Loucy (cell line): ENCODE measurements at regions not wholly inside any gene's neighbourhood (a gene's known extent, or its start where the extent isn't known, plus 50 kb on each side); places are given as distances from the start of the nearest gene placed in this dataset.
"Not testable (repeated sequence)": the region's sequence is repeated elsewhere in the genome, so short reads cannot be mapped to it uniquely, and the experiment has no call there.

ENCODE experiments used
- H2AFZ ChIP-seq: fragments of 200-600 bp; sonication (generic); 2 replicates; pipeline ENCODE4 v1.6.0; 2016; ENCODE audit warnings: antibody characterized with exemption, mild to moderate bottlenecking, low read length, moderate library complexity
- H3F3A ChIP-seq: fragments of 200-600 bp; 2 replicates; pipeline ENCODE4 v1.6.0; 2016; ENCODE audit warnings: antibody characterized with exemption, low read depth, mild to moderate bottlenecking
- H3K27me3 ChIP-seq: fragments of 200-600 bp; sonication (generic); 2 replicates; pipeline ENCODE4 v1.6.1; 2014; ENCODE audit warnings: low read length, mild to moderate bottlenecking; ENCODE audit not compliant: insufficient read depth, poor library complexity, severe bottlenecking
- H3K36me3 ChIP-seq: fragments of 200-600 bp; sonication (generic); 2 replicates; pipeline ENCODE4 v1.6.1; 2016; ENCODE audit warnings: low read length; ENCODE audit not compliant: insufficient read depth
- H3K4me1 ChIP-seq: fragments of 200-600 bp; sonication (generic); 2 replicates; pipeline ENCODE4 v1.5.1; 2014; ENCODE audit warnings: low read length, mild to moderate bottlenecking; ENCODE audit not compliant: insufficient read depth, poor library complexity, severe bottlenecking
- H3K4me2 ChIP-seq: fragments of 200-600 bp; sonication (generic); 2 replicates; pipeline ENCODE4 v1.6.0; 2014; ENCODE audit warnings: antibody characterized with exemption, low read length, low read depth, mild to moderate bottlenecking; ENCODE audit not compliant: poor library complexity, severe bottlenecking
- H3K4me3 ChIP-seq: fragments of 200-600 bp; sonication (generic); 2 replicates; pipeline ENCODE4 v1.5.1; 2014; ENCODE audit warnings: low read length, mild to moderate bottlenecking, mixed read lengths; ENCODE audit not compliant: poor library complexity, severe bottlenecking
- H3K79me2 ChIP-seq: fragments of 200-600 bp; sonication (generic); 2 replicates; pipeline ENCODE4 v1.6.1; 2014; ENCODE audit warnings: low read length; ENCODE audit not compliant: insufficient read depth
- H3K9ac ChIP-seq: fragments of 200-600 bp; sonication (generic); 2 replicates; pipeline ENCODE4 v1.6.0; 2014; ENCODE audit warnings: mild to moderate bottlenecking, low read depth, low read length, moderate library complexity; ENCODE audit not compliant: poor library complexity, severe bottlenecking
- H3K9me2 ChIP-seq: fragments of 200-600 bp; sonication (generic); replicated peaks from 2 replicates; pipeline ENCODE4 v1.6.1; 2016; ENCODE audit warnings: low read depth, low read length, mixed read lengths
- H3K9me3 ChIP-seq: fragments of 200-600 bp; sonication (generic); 2 replicates; pipeline ENCODE4 v1.6.1; 2014; ENCODE audit warnings: mild to moderate bottlenecking, antibody characterized with exemption, low read length, low read depth; ENCODE audit not compliant: insufficient read depth
- H4K20me1 ChIP-seq: fragments of 200-600 bp; sonication (generic); 2 replicates; pipeline ENCODE4 v1.6.0; 2014; ENCODE audit warnings: antibody characterized with exemption, low read length, mild to moderate bottlenecking; ENCODE audit not compliant: insufficient read depth, poor library complexity, severe bottlenecking
- CTCF ChIP-seq: fragments of 200-600 bp; sonication (generic); conservative IDR thresholded peaks from 2 replicates; pipeline ENCODE4 v1.5.1; 2014; ENCODE audit warnings: mild to moderate bottlenecking, antibody characterized with exemption, low read length

GRCh38 chr10:42192450-42192849 is 445.9 kb downstream of the ZNF33B start:
- not testable (repeated sequence) for H3K27me3 ChIP-seq, H3K4me2 ChIP-seq, H4K20me1 ChIP-seq, H3K9me2 ChIP-seq, H3K36me3 ChIP-seq, H3K4me1 ChIP-seq, H3K4me3 ChIP-seq, H3K9ac ChIP-seq, H3K9me3 ChIP-seq, H3F3A ChIP-seq, H3K79me2 ChIP-seq, H2AFZ ChIP-seq
- peak; percentile 47 for TF ChIP-seq CTCF

DNA sequence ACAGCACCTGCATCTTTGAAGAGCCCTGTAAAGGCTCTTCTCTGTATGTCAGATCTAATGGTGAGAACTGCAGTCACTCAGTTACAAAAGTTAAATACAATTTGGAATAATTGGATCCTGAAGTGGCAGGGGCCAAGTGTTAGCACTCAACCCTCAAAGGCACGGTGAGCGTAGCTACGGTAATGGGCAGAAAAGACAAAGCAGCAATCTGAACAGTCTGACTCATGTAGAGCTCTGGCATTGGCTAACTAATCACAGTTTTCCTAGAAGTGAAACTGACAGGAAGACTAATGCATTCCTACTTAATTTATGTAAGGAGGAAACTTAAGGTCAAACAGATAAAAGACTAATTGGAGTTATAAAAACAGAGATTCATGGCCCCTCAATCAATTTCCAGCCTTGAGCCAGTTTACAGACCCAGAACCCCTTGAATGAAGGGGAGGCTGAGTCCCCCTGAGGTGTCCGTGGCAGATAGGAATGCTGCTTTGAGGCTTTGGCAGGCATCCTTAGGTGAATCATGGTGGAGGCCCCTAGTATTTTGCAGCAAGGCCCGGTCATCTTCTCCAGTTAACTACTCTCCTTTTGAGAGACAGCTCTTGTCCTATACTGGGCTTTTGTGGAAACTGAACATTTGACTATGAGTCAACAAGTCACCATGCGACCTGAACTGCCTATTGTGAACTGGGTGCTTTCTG is 450.7 kb downstream of the ZNF33B start:
- not testable (repeated sequence) for H3K4me2 ChIP-seq, H3K36me3 ChIP-seq, H3K27me3 ChIP-seq, H3K4me3 ChIP-seq, H3F3A ChIP-seq, H3K79me2 ChIP-seq, H3K9me2 ChIP-seq, H4K20me1 ChIP-seq, H3K4me1 ChIP-seq, H3K9me3 ChIP-seq, H2AFZ ChIP-seq, H3K9ac ChIP-seq

DNA sequence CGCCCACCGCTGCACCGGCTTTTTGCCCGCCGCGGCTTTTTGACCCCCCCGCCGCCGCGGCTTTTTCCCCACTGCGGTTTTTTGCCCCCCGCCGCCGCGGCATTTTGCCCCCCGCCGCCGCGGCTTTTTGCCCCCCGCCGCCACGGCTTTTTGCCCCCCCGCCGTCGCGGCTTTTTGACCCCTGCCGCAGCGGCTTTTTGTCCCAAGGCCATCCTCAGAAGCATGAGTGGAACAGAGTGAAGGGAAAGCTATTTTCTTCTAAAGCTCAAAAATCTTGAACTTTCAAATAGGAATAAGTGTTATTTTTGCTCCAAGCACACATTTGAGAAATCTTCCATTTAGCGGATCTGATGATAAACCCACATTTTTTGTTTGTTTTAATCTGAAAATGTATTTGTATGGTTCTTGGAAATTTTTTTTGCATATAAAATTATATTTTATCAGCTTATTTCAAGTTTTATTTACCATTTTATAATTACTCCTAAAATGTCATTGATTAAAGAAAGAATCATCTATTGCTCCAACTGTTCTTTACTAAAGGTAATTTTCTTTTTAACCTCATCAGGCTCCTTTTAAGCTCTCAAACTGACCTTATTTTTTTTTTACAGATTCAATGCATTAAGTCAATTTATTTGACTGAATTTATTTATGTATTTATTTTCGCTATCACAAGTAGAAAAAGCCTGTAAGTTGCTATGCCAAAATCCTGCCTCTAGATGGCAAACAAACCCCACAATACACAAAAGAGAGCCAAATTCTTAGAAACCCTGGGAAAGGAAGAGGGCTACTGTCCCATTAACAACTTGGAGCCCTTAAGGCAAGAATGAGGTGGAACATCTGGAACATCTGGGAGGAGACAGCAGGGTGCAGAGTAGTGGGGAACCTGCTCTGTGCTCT is 460.3 kb downstream of the ZNF33B start:
- peak; percentile 25; the same call in 1 of the 2 replicates for TF ChIP-seq CTCF
- H3K27me3 ChIP-seq, H3K79me2 ChIP-seq, H3K4me1 ChIP-seq, H3K4me3 ChIP-seq, H3K36me3 ChIP-seq, H4K20me1 ChIP-seq, H3K9me3 ChIP-seq, H3K9me2 ChIP-seq, H3K9ac ChIP-seq, H3K4me2 ChIP-seq, H2AFZ ChIP-seq, H3F3A ChIP-seq: not testable (repeated sequence)
